RWPE1 (cell line): ENCODE measurements at regions not wholly inside any gene's neighbourhood (a gene's known extent, or its start where the extent isn't known, plus 50 kb on each side); places are given as distances from the start of the nearest gene placed in this dataset.
"Not testable (repeated sequence)": the region's sequence is repeated elsewhere in the genome, so short reads cannot be mapped to it uniquely, and the experiment has no call there.

ENCODE experiments used
- CTCF ChIA-PET: fragments of 350-600 bp; sonication (Branson Sonifier 250); formaldehyde crosslinking; extraction: SDS; loops from one replicate; lab custom pipeline; 2021; lab: Yijun Ruan, JAX
- POLR2A ChIA-PET: fragments of 400-600 bp; formaldehyde crosslinking; extraction: SDS; loops from one replicate; lab custom pipeline; 2020; ENCODE audit warnings: antibody characterized with exemption; ENCODE audit not compliant: low non-redundant PET; lab: Yijun Ruan, JAX
- DNase-seq: peaks from one replicate; pipeline ENCODE4 v3.0.0; 2012; ENCODE audit warnings: low spot score
- H3K27ac ChIP-seq: fragments of 450-650 bp; 2 replicates; pipeline ENCODE4 v1.5.1; 2017
- TF ChIP-seq, protein P1 (sequence below): fragments of 450-650 bp; conservative IDR thresholded peaks from 2 replicates; pipeline ENCODE4 v1.5.1; 2017; ENCODE audit warnings: low read depth, mild to moderate bottlenecking

- ChIA-PET CTCF (no interaction called here), POLR2A (no interaction called here)
- TF ChIP-seq, protein P1, sequence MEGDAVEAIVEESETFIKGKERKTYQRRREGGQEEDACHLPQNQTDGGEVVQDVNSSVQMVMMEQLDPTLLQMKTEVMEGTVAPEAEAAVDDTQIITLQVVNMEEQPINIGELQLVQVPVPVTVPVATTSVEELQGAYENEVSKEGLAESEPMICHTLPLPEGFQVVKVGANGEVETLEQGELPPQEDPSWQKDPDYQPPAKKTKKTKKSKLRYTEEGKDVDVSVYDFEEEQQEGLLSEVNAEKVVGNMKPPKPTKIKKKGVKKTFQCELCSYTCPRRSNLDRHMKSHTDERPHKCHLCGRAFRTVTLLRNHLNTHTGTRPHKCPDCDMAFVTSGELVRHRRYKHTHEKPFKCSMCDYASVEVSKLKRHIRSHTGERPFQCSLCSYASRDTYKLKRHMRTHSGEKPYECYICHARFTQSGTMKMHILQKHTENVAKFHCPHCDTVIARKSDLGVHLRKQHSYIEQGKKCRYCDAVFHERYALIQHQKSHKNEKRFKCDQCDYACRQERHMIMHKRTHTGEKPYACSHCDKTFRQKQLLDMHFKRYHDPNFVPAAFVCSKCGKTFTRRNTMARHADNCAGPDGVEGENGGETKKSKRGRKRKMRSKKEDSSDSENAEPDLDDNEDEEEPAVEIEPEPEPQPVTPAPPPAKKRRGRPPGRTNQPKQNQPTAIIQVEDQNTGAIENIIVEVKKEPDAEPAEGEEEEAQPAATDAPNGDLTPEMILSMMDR = no peak
- H3K27ac ChIP-seq = no peak overlapping the region
- no peak for DNase-seq
Measured at GRCh38 chr21:26246073-26246472, 75.5 kb upstream of the APP start.

DNA sequence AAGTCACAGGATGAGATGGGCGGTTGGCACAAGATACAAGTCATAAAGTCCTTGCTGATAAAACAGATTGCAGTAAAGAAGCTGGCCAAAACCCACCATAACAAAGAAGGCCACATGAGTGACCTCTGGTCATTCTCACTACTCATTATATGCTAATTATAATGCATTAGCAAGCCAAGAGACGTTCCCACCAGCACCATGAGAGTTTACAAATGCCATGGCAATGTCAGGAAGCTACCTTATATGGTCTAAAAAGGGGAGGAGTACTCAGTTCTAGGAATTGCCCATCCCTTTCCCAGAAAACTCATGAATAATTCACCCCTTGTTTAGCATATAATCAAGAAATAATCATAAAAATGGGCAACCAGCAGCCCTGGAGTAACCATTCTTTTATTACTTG lies 74.9 kb upstream of the APP start:
- DNase-seq = no peak
- POLR2A ChIA-PET = no interaction called here
- TF ChIP-seq, protein P1 = no peak
- H3K27ac ChIP-seq = no peak overlapping the region
- CTCF ChIA-PET = no interaction called here

DNA sequence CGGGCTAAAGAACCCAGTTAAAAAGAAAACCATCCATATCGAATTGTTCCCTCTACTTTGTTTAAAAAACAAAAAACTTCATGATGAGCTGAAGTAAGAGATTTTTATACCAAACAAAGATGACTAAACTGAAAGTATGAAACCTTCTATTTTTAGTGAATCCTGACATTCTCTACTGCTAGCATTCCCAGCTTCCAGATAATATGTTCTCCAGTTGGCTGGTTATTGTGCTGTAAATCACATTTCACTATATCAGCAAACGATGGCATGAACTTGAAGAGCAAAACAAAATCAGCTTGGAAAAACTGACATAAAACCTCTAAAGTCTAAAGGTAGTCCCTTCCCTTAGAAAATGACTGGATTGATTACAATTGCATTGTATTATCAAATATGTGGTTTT lies 68.1 kb upstream of the APP start:
- TF ChIP-seq, protein P1 = no peak
- H3K27ac ChIP-seq = no peak overlapping the region
- DNase-seq = no peak
- POLR2A ChIA-PET = no interaction called here
- CTCF ChIA-PET = no interaction called here

DNA sequence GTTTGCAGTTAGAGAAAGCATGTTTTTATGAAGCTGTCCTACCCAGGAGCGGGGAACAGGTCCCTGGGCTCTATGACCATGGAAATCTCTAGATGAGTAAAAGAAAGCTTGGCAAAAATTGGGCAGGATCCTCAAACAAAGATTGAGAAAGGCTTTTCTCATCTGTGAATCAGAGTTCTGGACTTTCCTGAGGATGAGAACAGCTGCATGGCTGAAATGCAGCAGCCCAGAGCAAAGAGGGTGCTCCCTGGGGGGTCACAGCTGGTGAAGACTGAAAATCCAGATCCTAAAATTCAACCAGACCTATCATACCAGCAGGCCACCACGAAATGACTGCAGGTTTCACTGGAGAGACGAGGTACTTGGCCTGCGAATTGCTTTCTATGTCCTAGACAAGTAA lies 65.7 kb upstream of the APP start:
- TF ChIP-seq, protein P1 = no peak
- POLR2A ChIA-PET = no interaction called here
- no peak for DNase-seq
- CTCF ChIA-PET = no interaction called here
- no peak overlapping the region for H3K27ac ChIP-seq

GRCh38 chr21:26233297-26233696 lies 62.7 kb upstream of the APP start:
- POLR2A ChIA-PET, H3K27ac ChIP-seq, DNase-seq: not testable (repeated sequence)
- CTCF ChIA-PET = interaction anchor here (0.6 kb wide), 1 partner anchor 24 kb away, joined by 6 read pairs; no protein-coding TSS in a partner anchor

- POLR2A ChIA-PET, DNase-seq, H3K27ac ChIP-seq, CTCF ChIA-PET: not testable (repeated sequence)
Measured at GRCh38 chr21:26232491-26232890, 61.9 kb upstream of the APP start.

DNA sequence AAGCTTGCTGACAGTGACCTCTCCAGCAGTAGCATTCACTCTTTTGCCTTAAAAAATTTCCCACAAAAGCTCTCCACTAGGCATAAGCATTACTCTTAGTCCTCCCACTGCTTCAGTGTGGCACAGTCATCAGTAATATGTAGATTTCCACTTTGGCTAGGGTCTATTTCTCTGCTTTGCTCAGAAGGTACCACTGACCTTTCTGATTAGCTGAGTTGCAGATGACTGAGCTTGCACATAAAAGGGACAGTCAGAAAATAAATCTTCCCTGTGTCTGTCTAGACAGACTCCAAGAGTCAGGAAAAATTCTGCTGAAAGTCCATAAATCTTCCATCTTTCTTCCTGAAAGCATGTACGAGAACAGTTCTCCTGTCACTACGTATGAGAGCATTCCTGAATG lies 56.6 kb upstream of the APP start:
- no peak overlapping the region for H3K27ac ChIP-seq
- TF ChIP-seq, protein P1 = no peak
- DNase-seq = no peak
- CTCF ChIA-PET = interaction anchor here (0.7 kb wide), 1 partner anchor 396 kb away, joined by 3 read pairs; no protein-coding TSS in a partner anchor
- POLR2A ChIA-PET = no interaction called here

DNA sequence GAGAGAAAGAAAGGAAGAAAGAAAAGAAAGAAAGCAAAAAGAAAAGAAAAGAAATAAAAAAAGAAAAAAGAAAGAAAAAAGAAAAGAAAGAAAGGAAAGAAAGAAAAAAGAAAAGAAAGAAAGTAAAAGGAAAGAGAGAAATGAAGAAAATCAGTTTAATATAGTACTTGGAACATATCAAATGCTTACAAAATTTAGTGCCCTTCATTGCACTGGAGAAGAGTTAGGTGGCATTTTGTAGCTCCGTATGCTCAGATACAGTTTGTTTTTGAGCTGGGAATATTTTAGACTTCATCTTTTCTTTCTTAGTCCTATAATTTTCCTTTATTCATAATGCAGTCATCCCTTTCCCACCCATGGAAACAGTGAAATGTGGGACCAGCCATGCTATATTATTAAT lies 56.2 kb upstream of the APP start:
- no peak overlapping the region for H3K27ac ChIP-seq
- CTCF ChIA-PET = interaction anchor here (0.7 kb wide), 2 partner anchors 154 to 396 kb away, joined by 3 to 4 read pairs; no protein-coding TSS in a partner anchor
- TF ChIP-seq, protein P1 = no peak
- POLR2A ChIA-PET = no interaction called here
- no peak for DNase-seq
